ENCODE measurements at regions not wholly inside any gene's neighbourhood (a gene's known extent, or its start where the extent isn't known, plus 50 kb on each side); places are given as distances from the start of the nearest gene placed in this dataset.

DNA sequence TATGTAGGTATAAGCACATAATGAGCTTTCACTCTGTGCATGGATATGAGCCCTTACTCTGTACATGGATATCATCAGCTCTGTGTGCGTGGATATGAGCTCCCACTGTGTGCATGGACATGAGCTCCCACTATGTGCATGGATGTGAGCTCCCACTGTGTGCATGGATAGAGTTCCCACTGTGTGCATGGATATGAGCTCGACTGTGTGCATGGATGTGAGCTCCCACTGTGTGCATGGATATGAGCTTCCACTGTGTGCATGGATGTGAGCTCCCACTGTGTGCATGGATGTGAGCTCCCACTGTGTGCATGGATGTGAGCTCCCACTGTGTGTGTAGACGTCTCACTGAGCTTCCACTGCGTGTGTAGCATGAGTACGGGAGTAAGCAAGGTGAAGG is 149.3 kb upstream of the ALKAL2 start:
- FAIRE-seq (no peak), DNase-seq (ENCODE audit: low read depth, low spot score) (no peak), ATAC-seq (no peak)
- Histone ChIP-seq H3K4me2 (ENCODE audit: control insufficient read depth, insufficient read depth) (no peak overlapping the region), H3K36me3 (ENCODE audit: control insufficient read depth in 2 of 2, insufficient read depth in 2 of 2, low read length in 1 of 2) (no peaks in the 10 kb centered on the region), H3K27me3 (replicated peaks in 1 of 2; ENCODE audit: control insufficient read depth in 2 of 2, insufficient read depth in 2 of 2, low read length in 1 of 2) (no peaks in the 10 kb centered on the region; a peak in 1 of 4 replicates), H3K4me3 (no peak overlapping the region), H2AFZ (ENCODE audit: control insufficient read depth, low read depth, low read length) (no peak overlapping the region), H3K9ac (ENCODE audit: control insufficient read depth, insufficient read depth, low read length) (no peak overlapping the region), H3K27ac (ENCODE audit: control insufficient read depth, insufficient read depth) (no peak overlapping the region), H3K9me3 (replicated peaks; ENCODE audit: control insufficient read depth, insufficient read depth, low read length) (no peaks in the 10 kb centered on the region; the same call in 2 of the 3 replicates), H3K79me2 (ENCODE audit: control insufficient read depth, insufficient read depth, low read length) (no peaks in the 10 kb centered on the region), H3K4me1 (ENCODE audit: control insufficient read depth, insufficient read depth, low read length) (no peaks in the 10 kb centered on the region), H4K20me1 (ENCODE audit: control insufficient read depth, insufficient read depth) (no peaks in the 10 kb centered on the region)
- SMC1A ChIA-PET (ENCODE audit: uncharacterized antibody, unreplicated experiment) = no interaction called here
- intact Hi-C loops (cut with micrococcal nuclease; ENCODE audit: unreplicated experiment) = no loop called here
- WGBS (ENCODE audit: insufficient coverage, insufficient replicate concordance, low lambda C conversion rate, missing lambda C conversion rate) = 20% methylated on average over 5 of the region's 5 CpGs
- POLR2A ChIA-PET = no interaction called here
- RAD21 ChIA-PET (ENCODE audit: unreplicated experiment) = no interaction called here
- CTCF ChIA-PET = no interaction called here
- BruUV-seq (replicated peaks) = no TSS peak
- in situ Hi-C loops (cut with MboI) = no loop called here
- no peak for TF ChIP-seq ZNF622 (IDR thresholded peaks at IDR 0.05)
- no peak for TF ChIP-seq SMC3 (IDR thresholded peaks at IDR 0.05; ENCODE audit: borderline replicate concordance, low read length)
- no peak for TF ChIP-seq ZNF207 (IDR thresholded peaks at IDR 0.05; ENCODE audit: borderline replicate concordance)
- TF ChIP-seq, protein P1, sequence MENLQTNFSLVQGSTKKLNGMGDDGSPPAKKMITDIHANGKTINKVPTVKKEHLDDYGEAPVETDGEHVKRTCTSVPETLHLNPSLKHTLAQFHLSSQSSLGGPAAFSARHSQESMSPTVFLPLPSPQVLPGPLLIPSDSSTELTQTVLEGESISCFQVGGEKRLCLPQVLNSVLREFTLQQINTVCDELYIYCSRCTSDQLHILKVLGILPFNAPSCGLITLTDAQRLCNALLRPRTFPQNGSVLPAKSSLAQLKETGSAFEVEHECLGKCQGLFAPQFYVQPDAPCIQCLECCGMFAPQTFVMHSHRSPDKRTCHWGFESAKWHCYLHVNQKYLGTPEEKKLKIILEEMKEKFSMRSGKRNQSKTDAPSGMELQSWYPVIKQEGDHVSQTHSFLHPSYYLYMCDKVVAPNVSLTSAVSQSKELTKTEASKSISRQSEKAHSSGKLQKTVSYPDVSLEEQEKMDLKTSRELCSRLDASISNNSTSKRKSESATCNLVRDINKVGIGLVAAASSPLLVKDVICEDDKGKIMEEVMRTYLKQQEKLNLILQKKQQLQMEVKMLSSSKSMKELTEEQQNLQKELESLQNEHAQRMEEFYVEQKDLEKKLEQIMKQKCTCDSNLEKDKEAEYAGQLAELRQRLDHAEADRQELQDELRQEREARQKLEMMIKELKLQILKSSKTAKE (IDR thresholded peaks at IDR 0.05; ENCODE audit: low read depth, poor library complexity, severe bottlenecking) = no peak
- TF ChIP-seq BRCA1 (IDR thresholded peaks at IDR 0.05; ENCODE audit: low read depth, low read length) = no peak
- TF ChIP-seq STAT1 (conservative IDR thresholded peaks at IDR 0.05) = no peak
- TF ChIP-seq, protein P2, sequence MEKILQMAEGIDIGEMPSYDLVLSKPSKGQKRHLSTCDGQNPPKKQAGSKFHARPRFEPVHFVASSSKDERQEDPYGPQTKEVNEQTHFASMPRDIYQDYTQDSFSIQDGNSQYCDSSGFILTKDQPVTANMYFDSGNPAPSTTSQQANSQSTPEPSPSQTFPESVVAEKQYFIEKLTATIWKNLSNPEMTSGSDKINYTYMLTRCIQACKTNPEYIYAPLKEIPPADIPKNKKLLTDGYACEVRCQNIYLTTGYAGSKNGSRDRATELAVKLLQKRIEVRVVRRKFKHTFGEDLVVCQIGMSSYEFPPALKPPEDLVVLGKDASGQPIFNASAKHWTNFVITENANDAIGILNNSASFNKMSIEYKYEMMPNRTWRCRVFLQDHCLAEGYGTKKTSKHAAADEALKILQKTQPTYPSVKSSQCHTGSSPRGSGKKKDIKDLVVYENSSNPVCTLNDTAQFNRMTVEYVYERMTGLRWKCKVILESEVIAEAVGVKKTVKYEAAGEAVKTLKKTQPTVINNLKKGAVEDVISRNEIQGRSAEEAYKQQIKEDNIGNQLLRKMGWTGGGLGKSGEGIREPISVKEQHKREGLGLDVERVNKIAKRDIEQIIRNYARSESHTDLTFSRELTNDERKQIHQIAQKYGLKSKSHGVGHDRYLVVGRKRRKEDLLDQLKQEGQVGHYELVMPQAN (conservative IDR thresholded peaks at IDR 0.05) = no peak
- TF ChIP-seq ZBED1 (IDR thresholded peaks at IDR 0.05; ENCODE audit: borderline replicate concordance) = no peak
- TF ChIP-seq TCF7 (IDR thresholded peaks at IDR 0.05; ENCODE audit: borderline replicate concordance) = no peak
- TF ChIP-seq, protein P3, sequence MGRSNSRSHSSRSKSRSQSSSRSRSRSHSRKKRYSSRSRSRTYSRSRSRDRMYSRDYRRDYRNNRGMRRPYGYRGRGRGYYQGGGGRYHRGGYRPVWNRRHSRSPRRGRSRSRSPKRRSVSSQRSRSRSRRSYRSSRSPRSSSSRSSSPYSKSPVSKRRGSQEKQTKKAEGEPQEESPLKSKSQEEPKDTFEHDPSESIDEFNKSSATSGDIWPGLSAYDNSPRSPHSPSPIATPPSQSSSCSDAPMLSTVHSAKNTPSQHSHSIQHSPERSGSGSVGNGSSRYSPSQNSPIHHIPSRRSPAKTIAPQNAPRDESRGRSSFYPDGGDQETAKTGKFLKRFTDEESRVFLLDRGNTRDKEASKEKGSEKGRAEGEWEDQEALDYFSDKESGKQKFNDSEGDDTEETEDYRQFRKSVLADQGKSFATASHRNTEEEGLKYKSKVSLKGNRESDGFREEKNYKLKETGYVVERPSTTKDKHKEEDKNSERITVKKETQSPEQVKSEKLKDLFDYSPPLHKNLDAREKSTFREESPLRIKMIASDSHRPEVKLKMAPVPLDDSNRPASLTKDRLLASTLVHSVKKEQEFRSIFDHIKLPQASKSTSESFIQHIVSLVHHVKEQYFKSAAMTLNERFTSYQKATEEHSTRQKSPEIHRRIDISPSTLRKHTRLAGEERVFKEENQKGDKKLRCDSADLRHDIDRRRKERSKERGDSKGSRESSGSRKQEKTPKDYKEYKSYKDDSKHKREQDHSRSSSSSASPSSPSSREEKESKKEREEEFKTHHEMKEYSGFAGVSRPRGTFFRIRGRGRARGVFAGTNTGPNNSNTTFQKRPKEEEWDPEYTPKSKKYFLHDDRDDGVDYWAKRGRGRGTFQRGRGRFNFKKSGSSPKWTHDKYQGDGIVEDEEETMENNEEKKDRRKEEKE (IDR thresholded peaks at IDR 0.05) = no peak
- TF ChIP-seq CBX3 (IDR thresholded peaks at IDR 0.05; ENCODE audit: borderline replicate concordance, low read depth) = no peak
- TF ChIP-seq, protein P4, sequence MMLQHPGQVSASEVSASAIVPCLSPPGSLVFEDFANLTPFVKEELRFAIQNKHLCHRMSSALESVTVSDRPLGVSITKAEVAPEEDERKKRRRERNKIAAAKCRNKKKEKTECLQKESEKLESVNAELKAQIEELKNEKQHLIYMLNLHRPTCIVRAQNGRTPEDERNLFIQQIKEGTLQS (IDR thresholded peaks at IDR 0.05; ENCODE audit: borderline replicate concordance, extremely low read depth, low read depth, low read length) = no peak
- TF ChIP-seq, protein P5, sequence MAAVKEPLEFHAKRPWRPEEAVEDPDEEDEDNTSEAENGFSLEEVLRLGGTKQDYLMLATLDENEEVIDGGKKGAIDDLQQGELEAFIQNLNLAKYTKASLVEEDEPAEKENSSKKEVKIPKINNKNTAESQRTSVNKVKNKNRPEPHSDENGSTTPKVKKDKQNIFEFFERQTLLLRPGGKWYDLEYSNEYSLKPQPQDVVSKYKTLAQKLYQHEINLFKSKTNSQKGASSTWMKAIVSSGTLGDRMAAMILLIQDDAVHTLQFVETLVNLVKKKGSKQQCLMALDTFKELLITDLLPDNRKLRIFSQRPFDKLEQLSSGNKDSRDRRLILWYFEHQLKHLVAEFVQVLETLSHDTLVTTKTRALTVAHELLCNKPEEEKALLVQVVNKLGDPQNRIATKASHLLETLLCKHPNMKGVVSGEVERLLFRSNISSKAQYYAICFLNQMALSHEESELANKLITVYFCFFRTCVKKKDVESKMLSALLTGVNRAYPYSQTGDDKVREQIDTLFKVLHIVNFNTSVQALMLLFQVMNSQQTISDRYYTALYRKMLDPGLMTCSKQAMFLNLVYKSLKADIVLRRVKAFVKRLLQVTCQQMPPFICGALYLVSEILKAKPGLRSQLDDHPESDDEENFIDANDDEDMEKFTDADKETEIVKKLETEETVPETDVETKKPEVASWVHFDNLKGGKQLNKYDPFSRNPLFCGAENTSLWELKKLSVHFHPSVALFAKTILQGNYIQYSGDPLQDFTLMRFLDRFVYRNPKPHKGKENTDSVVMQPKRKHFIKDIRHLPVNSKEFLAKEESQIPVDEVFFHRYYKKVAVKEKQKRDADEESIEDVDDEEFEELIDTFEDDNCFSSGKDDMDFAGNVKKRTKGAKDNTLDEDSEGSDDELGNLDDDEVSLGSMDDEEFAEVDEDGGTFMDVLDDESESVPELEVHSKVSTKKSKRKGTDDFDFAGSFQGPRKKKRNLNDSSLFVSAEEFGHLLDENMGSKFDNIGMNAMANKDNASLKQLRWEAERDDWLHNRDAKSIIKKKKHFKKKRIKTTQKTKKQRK (IDR thresholded peaks at IDR 0.05; ENCODE audit: low read depth, low read length) = no peak
- TF ChIP-seq CBFB (IDR thresholded peaks at IDR 0.05; ENCODE audit: low read depth) = no peak
- TF ChIP-seq RUNX3 (IDR thresholded peaks at IDR 0.05; ENCODE audit: low read length) = no peak
- no peak for TF ChIP-seq NRF1 (conservative IDR thresholded peaks at IDR 0.05; ENCODE audit: low read depth, low read length)

Data from GM12878 (cell line).